ENCODE measurements at regions not wholly inside any gene's neighbourhood (a gene's known extent, or its start where the extent isn't known, plus 50 kb on each side); places are given as distances from the start of the nearest gene placed in this dataset.

DNA sequence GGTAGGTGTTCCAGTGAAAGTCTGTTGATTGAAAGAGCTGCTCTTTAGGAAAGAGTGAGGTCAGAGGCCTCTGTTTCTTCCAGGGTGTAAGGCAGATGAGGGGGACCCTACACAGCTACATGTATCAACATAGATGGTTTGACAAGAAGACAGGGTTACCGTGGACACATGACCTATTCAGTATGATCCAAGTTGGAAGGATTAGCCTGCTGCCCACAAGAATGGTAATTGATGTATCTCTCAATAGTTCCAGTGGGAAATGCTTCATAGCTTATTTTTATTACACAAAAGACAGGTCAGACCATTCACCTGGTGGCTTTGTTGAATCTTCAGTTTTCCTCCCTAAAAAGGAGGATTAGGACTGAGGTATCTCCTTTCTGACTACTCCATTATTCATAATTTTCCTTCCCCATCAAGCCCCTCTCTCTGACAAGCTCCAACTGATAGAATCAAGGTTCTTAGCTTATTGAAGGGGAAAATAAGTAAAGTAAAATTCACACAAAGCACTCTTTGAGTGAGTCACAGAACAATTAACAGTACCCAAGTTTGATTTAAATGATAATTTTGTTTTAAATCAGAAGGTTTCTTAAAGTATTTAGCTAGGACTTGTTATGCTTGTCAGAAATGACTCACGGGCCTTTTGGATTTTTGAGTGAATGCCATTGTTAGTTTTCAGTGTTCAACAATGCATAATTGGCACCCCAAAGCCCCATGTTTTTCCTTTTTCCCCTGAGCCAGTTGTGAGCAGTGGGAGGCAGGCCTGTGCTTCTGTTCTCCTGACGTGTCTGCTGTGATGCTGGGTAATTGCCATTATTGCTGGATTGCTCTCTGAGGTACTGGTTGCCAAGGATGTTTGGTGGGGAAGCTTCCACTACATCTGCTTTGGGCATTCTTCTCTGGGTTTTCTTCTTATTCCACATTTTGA is 373.2 kb downstream of the DDX10 start:
- ChIA-PET POLR2A (interaction anchor here (0.6 kb wide), 1 partner anchor 52 kb away, joined by 3 read pairs; no protein-coding TSS in a partner anchor), CTCF (ENCODE audit: low intra/inter-chr PET ratio) (no interaction called here)
- no peak overlapping the region for H3K9ac ChIP-seq (ENCODE audit: insufficient read depth in 1 of 2, low read depth in 2 of 2, low read length in 2 of 2)
- H3K4me3 ChIP-seq = no peak overlapping the region
- in situ Hi-C loops (cut with MboI) = no loop called here
- H2AFZ ChIP-seq (ENCODE audit: low read depth, low read length) = no peak overlapping the region
- no peaks in the 10 kb centered on the region for H3K4me1 ChIP-seq (replicated peaks in 1 of 2; ENCODE audit: control insufficient read depth in 2 of 2, insufficient read depth in 2 of 2, low read length in 2 of 2)
- 2% methylated on average over 3 of the region's 3 CpGs for WGBS (ENCODE audit: insufficient coverage, low coverage, missing lambda C conversion rate)
- no TSS peak for BruUV-seq (replicated peaks)
- no peaks in the 10 kb centered on the region for H3K36me3 ChIP-seq (ENCODE audit: control insufficient read depth, insufficient read depth, low read length)
- H3K27me3 ChIP-seq (ENCODE audit: control insufficient read depth in 2 of 2, insufficient read depth in 2 of 2, low read length in 2 of 2) = no peaks in the 10 kb centered on the region
- intact Hi-C loops (cut with micrococcal nuclease) = no loop called here
- FAIRE-seq (no peak), DNase-seq (ENCODE audit: extremely low read depth in 1 of 4, low spot score in 3 of 4) (no peak), ATAC-seq (no peak)
- no peaks in the 10 kb centered on the region for H3K79me2 ChIP-seq (ENCODE audit: control insufficient read depth, insufficient read depth, low read length)
- TF ChIP-seq, protein P1, sequence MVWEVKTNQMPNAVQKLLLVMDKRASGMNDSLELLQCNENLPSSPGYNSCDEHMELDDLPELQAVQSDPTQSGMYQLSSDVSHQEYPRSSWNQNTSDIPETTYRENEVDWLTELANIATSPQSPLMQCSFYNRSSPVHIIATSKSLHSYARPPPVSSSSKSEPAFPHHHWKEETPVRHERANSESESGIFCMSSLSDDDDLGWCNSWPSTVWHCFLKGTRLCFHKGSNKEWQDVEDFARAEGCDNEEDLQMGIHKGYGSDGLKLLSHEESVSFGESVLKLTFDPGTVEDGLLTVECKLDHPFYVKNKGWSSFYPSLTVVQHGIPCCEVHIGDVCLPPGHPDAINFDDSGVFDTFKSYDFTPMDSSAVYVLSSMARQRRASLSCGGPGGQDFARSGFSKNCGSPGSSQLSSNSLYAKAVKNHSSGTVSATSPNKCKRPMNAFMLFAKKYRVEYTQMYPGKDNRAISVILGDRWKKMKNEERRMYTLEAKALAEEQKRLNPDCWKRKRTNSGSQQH (CRISPR knock-in tag; IDR thresholded peaks at IDR 0.05) = no peak
- TF ChIP-seq ZNF77 (CRISPR knock-in tag; IDR thresholded peaks at IDR 0.05) = no peak
- no peak for TF ChIP-seq CEBPG (CRISPR knock-in tag; IDR thresholded peaks at IDR 0.05)
- TF ChIP-seq CEBPG (tag; conservative IDR thresholded peaks at IDR 0.05 in 1 of 2, IDR thresholded peaks at IDR 0.05 in 1 of 2) = no peak
- no peak for TF ChIP-seq ILF3 (IDR thresholded peaks at IDR 0.05; ENCODE audit: borderline replicate concordance)
- no peak for TF ChIP-seq ZSCAN29 (IDR thresholded peaks at IDR 0.05)
- no peak for TF ChIP-seq POLR2B (IDR thresholded peaks at IDR 0.05; ENCODE audit: low read depth, partially characterized antibody)
- no peak for TF ChIP-seq SMARCC2 (IDR thresholded peaks at IDR 0.05; ENCODE audit: low read depth)
- TF ChIP-seq CC2D1A (IDR thresholded peaks at IDR 0.05) = no peak
- TF ChIP-seq CCNT2 (IDR thresholded peaks at IDR 0.05; ENCODE audit: borderline replicate concordance, extremely low read depth, insufficient read length, low read depth, low read length) = no peak
- H3K9me1 ChIP-seq (ENCODE audit: control insufficient read depth, insufficient read depth, low read length) = no peaks in the 10 kb centered on the region
- no peaks in the 10 kb centered on the region for H4K20me1 ChIP-seq (replicated peaks; ENCODE audit: control insufficient read depth, insufficient read depth, low read length)
- no peaks in the 10 kb centered on the region for H3K9me3 ChIP-seq (replicated peaks; ENCODE audit: control insufficient read depth, insufficient read depth, low read depth, low read length)
- H3K4me2 ChIP-seq (ENCODE audit: insufficient read depth, low read length) = no peak overlapping the region
- H3K27ac ChIP-seq (ENCODE audit: extremely low read depth, low read depth, low read length) = no peak overlapping the region
